IMR-90 (cell line): ENCODE measurements at regions not wholly inside any gene's neighbourhood (a gene's known extent, or its start where the extent isn't known, plus 50 kb on each side); places are given as distances from the start of the nearest gene placed in this dataset.

Experiments used
- ATAC-seq: fragments of 200-7000 bp; cut with Tn5 transposase; 2 replicates; pipeline ENCODE4 v1.9.1; 2020; ENCODE audit warnings: low read depth, mild to moderate bottlenecking, moderate library complexity
- BruUV-seq: library from RNA; stranded (reverse); fragments of 400-500 nt; replicated peaks from 2 replicates; lab custom pipeline; 2021; lab: Mats Ljungman, UMichigan
- CTCF ChIA-PET: fragments of 300-600 bp; formaldehyde crosslinking; extraction: SDS; loops from one replicate; lab custom pipeline; 2021; ENCODE audit warnings: antibody characterized with exemption; lab: Yijun Ruan, JAX
- POLR2A ChIA-PET: fragments of 300-600 bp; sonication (Branson Sonifier 250); formaldehyde crosslinking; loops from one replicate; lab custom pipeline; 2022; ENCODE audit warnings: antibody characterized with exemption; ENCODE audit not compliant: unreplicated experiment; lab: Charles Lee
- DNase-seq: peaks from one replicate; pipeline ENCODE4 v3.0.0; 2013
- H2AFZ ChIP-seq: replicated peaks from 2 replicates; pipeline ENCODE3; 2013; ENCODE audit warnings: low read length, mild to moderate bottlenecking; ENCODE audit not compliant: poor library complexity
- H2AK5ac ChIP-seq: 2 replicates; pipeline ENCODE4 v1.6.1; 2013; ENCODE audit warnings: low read depth, low read length, inconsistent platforms
- H2AK9ac ChIP-seq: replicated peaks from 2 replicates; pipeline ENCODE3; 2013; ENCODE audit warnings: mild to moderate bottlenecking, low read depth, low read length, moderate library complexity; ENCODE audit not compliant: poor library complexity
- H2BK120ac ChIP-seq: 2 replicates; pipeline ENCODE4 v1.6.1; 2013; ENCODE audit warnings: low read depth, low read length, inconsistent platforms
- H2BK15ac ChIP-seq: 3 replicates; pipeline ENCODE4 v1.6.1; 2013; ENCODE audit warnings: low read depth, low read length, inconsistent platforms
- H2BK20ac ChIP-seq: 2 replicates; pipeline ENCODE4 v1.6.1; 2013; ENCODE audit warnings: low read depth, mild to moderate bottlenecking, inconsistent platforms, low read length, moderate library complexity
- H2BK5ac ChIP-seq: 2 replicates; pipeline ENCODE4 v1.6.1; 2013; ENCODE audit warnings: mild to moderate bottlenecking, low read depth, low read length, inconsistent platforms; ENCODE audit not compliant: poor library complexity, severe bottlenecking
- H3K14ac ChIP-seq: replicated peaks from 2 replicates; pipeline ENCODE4 v1.6.1; 2013; ENCODE audit warnings: low read depth, low read length, inconsistent platforms
- H3K18ac ChIP-seq: 2 replicates; pipeline ENCODE4 v1.6.1; 2013; ENCODE audit warnings: low read depth, low read length, control low read depth
- H3K23ac ChIP-seq: 2 replicates; pipeline ENCODE4 v1.6.1; 2013; ENCODE audit warnings: low read depth, low read length, inconsistent platforms
- H3K27ac ChIP-seq: 2 replicates; pipeline ENCODE4 v1.5.1; 2013; ENCODE audit warnings: mild to moderate bottlenecking, control low read depth, low read length; ENCODE audit not compliant: insufficient read depth
- H3K27me3 ChIP-seq: 2 replicates; pipeline ENCODE4 v1.6.1; 2013; ENCODE audit warnings: low read length; ENCODE audit not compliant: control insufficient read depth, insufficient read depth
- H3K36me3 ChIP-seq: 2 replicates; pipeline ENCODE4 v1.6.1; 2013; ENCODE audit warnings: low read length, mixed read lengths; ENCODE audit not compliant: control insufficient read depth, insufficient read depth
- H3K4ac ChIP-seq: 2 replicates; pipeline ENCODE4 v1.6.1; 2013; ENCODE audit warnings: low read depth, low read length, inconsistent platforms
- H3K4me1 ChIP-seq: 2 replicates; pipeline ENCODE4 v1.6.1; 2013; ENCODE audit warnings: low read length, mixed read lengths; ENCODE audit not compliant: control insufficient read depth, insufficient read depth
- H3K4me2 ChIP-seq: 2 replicates; pipeline ENCODE4 v1.6.1; 2013; ENCODE audit warnings: low read depth, mild to moderate bottlenecking, control low read depth, low read length, moderate library complexity
- H3K4me3 ChIP-seq: 2 replicates; pipeline ENCODE4 v1.5.1; 2013; ENCODE audit warnings: low read depth, mild to moderate bottlenecking, control low read depth, low read length, moderate library complexity; ENCODE audit not compliant: insufficient read depth
- H3K56ac ChIP-seq: 2 replicates; pipeline ENCODE4 v1.6.1; 2013; ENCODE audit warnings: low read length, inconsistent platforms; ENCODE audit not compliant: insufficient read depth; ENCODE audit errors: extremely low read depth
- H3K79me1 ChIP-seq, 2 experiments: 2 replicates each; pipeline ENCODE4 v1.6.1; 2013; ENCODE audit warnings: low read length in 2 of 2, inconsistent platforms in 1 of 2, low read depth in 1 of 2
- H3K9ac ChIP-seq: 2 replicates; pipeline ENCODE4 v1.6.1; 2013; ENCODE audit warnings: low read depth, low read length, control low read depth
- H3K9me1 ChIP-seq: 2 replicates; pipeline ENCODE4 v1.6.1; 2013; ENCODE audit warnings: low read length, inconsistent platforms; ENCODE audit not compliant: insufficient read depth
- H3K9me3 ChIP-seq: 2 replicates; pipeline ENCODE4 v1.6.1; 2013; ENCODE audit warnings: low read length; ENCODE audit not compliant: control insufficient read depth, insufficient read depth
- H4K20me1 ChIP-seq: 2 replicates; pipeline ENCODE4 v1.6.1; 2013; ENCODE audit warnings: low read length, inconsistent platforms; ENCODE audit not compliant: insufficient read depth
- H4K5ac ChIP-seq: 2 replicates; pipeline ENCODE4 v1.6.1; 2013; ENCODE audit warnings: mild to moderate bottlenecking, low read depth, low read length, control low read depth
- H4K8ac ChIP-seq, 2 experiments: 2 replicates each; pipeline ENCODE4 v1.6.1; 2013; ENCODE audit warnings: low read depth in 2 of 2, low read length in 2 of 2, control low read depth in 1 of 2, inconsistent platforms in 1 of 2
- H4K91ac ChIP-seq: 2 replicates; pipeline ENCODE4 v1.6.1; 2013; ENCODE audit warnings: low read depth, low read length, inconsistent platforms; ENCODE audit not compliant: insufficient read depth
- CEBPB ChIP-seq: IDR thresholded peaks from 2 replicates; pipeline ENCODE4 v1.6.1; 2012; ENCODE audit warnings: low read depth, low read length, improper control_type of control experiment
- FOS ChIP-seq: fragments of 150-350 bp; IDR thresholded peaks from 2 replicates; pipeline ENCODE4 v1.6.1; 2016; ENCODE audit warnings: low read depth, low read length
- MAZ ChIP-seq: IDR thresholded peaks from 2 replicates; pipeline ENCODE4 v1.6.1; 2012; ENCODE audit warnings: low read depth, mild to moderate bottlenecking, low read length, improper control_type of control experiment, moderate library complexity, borderline replicate concordance
- MXI1 ChIP-seq: IDR thresholded peaks from 2 replicates; pipeline ENCODE4 v1.6.1; 2012; ENCODE audit warnings: low read depth, mild to moderate bottlenecking, low read length, moderate library complexity, borderline replicate concordance
- NFE2L2 ChIP-seq: fragments of 150-350 bp; IDR thresholded peaks from 2 replicates; pipeline ENCODE4 v1.6.1; 2016; ENCODE audit warnings: low read depth, mild to moderate bottlenecking, low read length
- POLR2A ChIP-seq: IDR thresholded peaks from 2 replicates; pipeline ENCODE4 v1.6.1; 2012; ENCODE audit warnings: mild to moderate bottlenecking, low read depth, low read length
- RAD21 ChIP-seq: IDR thresholded peaks from 2 replicates; pipeline ENCODE4 v1.6.1; 2012; ENCODE audit warnings: low read length, improper control_type of control experiment
- SMC3 ChIP-seq: fragments of 150-350 bp; IDR thresholded peaks from 2 replicates; pipeline ENCODE4 v1.6.1; 2016; ENCODE audit warnings: low read depth, mild to moderate bottlenecking, antibody characterized with exemption, low read length, moderate library complexity
- WGBS, 2 experiments: methylation state at CpG; one replicate each; pipeline versions ENCODE4 v1.1.5 to v1.1.7; 2013; ENCODE audit warnings: missing lambda C conversion rate in 2 of 2; ENCODE audit not compliant: insufficient read length in 1 of 2; ENCODE audit errors: extremely low coverage in 2 of 2; 5-methylcytosine and 5-hydroxymethylcytosine counted together
- dilution Hi-C: fragments of 300-500 bp; cut with HindIII; formaldehyde crosslinking; loops from one replicate; pipeline ENCODE4 v1.14.3; 2018; ENCODE audit warnings: low sequenced_read_pairs; ENCODE audit not compliant: unreplicated experiment
- in situ Hi-C: fragments of 300-500 bp; cut with MboI; formaldehyde crosslinking; loops from 3 replicates; pipeline ENCODE4 v1.14.3; 2019; ENCODE audit warnings: low sequenced_read_pairs, inconsistent platforms, mixed read lengths
- intact Hi-C: fragments of 100-400 bp; cut with micrococcal nuclease; formaldehyde crosslinking; loops from 2 replicates; pipeline ENCODE4 v1.10.0; 2022
- TF ChIP-seq, protein P1 (sequence below): fragments of 150-350 bp; IDR thresholded peaks from 2 replicates; pipeline ENCODE4 v1.6.1; 2017; ENCODE audit warnings: mild to moderate bottlenecking, antibody characterized with exemption, low read length, low read depth

DNA sequence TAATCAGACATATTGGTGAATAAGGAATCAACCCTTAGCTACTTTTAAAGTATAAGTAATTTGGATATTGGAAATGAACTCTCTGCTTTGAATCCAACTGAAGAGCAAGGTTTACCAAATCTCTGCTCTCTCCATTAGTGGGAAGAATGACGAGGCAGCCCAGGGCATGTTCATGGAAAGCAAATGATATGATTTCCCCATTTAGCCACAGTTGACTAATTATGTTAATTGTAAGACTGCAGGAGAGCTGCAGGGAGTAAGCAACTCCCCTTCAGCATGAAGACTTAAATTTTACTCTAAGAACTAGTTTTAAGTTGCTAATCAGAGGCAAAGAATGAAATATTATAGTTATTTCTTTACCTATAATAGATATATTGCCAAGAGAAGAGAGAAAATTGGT is 194.3 kb upstream of the CD180 start:
- Histone ChIP-seq H3K4me1 (no peaks in the 10 kb centered on the region), H3K18ac (no peak overlapping the region), H3K14ac (no peak overlapping the region), H4K91ac (no peak overlapping the region), H3K23ac (no peak overlapping the region), H3K9me1 (no peaks in the 10 kb centered on the region), H2AFZ (no peak overlapping the region), H2BK20ac (no peak overlapping the region), H3K27me3 (no peaks in the 10 kb centered on the region), H2BK5ac (no peak overlapping the region), H2AK5ac (no peak overlapping the region), H2BK15ac (no peak overlapping the region), H3K79me1 (no peaks in the 10 kb centered on the region), H3K4me3 (no peak overlapping the region), H3K9ac (no peak overlapping the region), H3K4me2 (no peak overlapping the region), H4K5ac (no peak overlapping the region), H3K56ac (no peak overlapping the region), H3K27ac (no peak overlapping the region), H3K9me3 (no peaks in the 10 kb centered on the region), H2AK9ac (no peak overlapping the region), H4K20me1 (no peaks in the 10 kb centered on the region), H3K36me3 (no peaks in the 10 kb centered on the region), H4K8ac (no peak overlapping the region), H3K4ac (no peak overlapping the region), H2BK120ac (no peak overlapping the region)
- in situ Hi-C loops, result no loop called here
- no peak for ATAC-seq
- no peak for TF ChIP-seq POLR2A
- TF ChIP-seq FOS, result no peak
- no peak for TF ChIP-seq RAD21
- no peak for TF ChIP-seq MXI1
- no peak for TF ChIP-seq MAZ
- no peak for TF ChIP-seq NFE2L2
- no peak for TF ChIP-seq SMC3
- TF ChIP-seq, protein P1, sequence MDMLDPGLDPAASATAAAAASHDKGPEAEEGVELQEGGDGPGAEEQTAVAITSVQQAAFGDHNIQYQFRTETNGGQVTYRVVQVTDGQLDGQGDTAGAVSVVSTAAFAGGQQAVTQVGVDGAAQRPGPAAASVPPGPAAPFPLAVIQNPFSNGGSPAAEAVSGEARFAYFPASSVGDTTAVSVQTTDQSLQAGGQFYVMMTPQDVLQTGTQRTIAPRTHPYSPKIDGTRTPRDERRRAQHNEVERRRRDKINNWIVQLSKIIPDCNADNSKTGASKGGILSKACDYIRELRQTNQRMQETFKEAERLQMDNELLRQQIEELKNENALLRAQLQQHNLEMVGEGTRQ, result no peak
- TF ChIP-seq CEBPB, result no peak
- POLR2A ChIA-PET, result no interaction called here
- no CpG with 5 or more reads among the region's 1 CpG for WGBS, 2 experiments
- no TSS peak for BruUV-seq
- DNase-seq, result no peak
- intact Hi-C loops, result no loop called here
- dilution Hi-C loops, result no loop called here
- CTCF ChIA-PET, result no interaction called here
